GM23248 (cell line): ENCODE measurements at regions not wholly inside any gene's neighbourhood (a gene's known extent, or its start where the extent isn't known, plus 50 kb on each side); places are given as distances from the start of the nearest gene placed in this dataset.

Experiments
- DNase-seq: peaks from one replicate; pipeline ENCODE4 v3.0.0-alpha.2; 2015
- H2AFZ ChIP-seq: fragments of 200-600 bp; sonication (generic); 2 replicates; pipeline ENCODE4 v1.6.1; 2016; ENCODE audit warnings: antibody characterized with exemption
- H3F3A ChIP-seq: fragments of 200-600 bp; sonication (generic); 2 replicates; pipeline ENCODE4 v1.6.1; 2016; ENCODE audit warnings: mild to moderate bottlenecking, antibody characterized with exemption, mixed run types; ENCODE audit not compliant: insufficient read depth
- H3K27ac ChIP-seq: fragments of 200-600 bp; sonication (generic); 2 replicates; pipeline ENCODE4 v1.5.1; 2016; ENCODE audit warnings: mild to moderate bottlenecking
- H3K27me3 ChIP-seq: fragments of 200-600 bp; sonication (generic); replicated peaks from 2 replicates; pipeline ENCODE4 v1.6.1; 2016; ENCODE audit warnings: mild to moderate bottlenecking; ENCODE audit not compliant: insufficient read depth
- H3K36me3 ChIP-seq: fragments of 200-600 bp; sonication (generic); 2 replicates; pipeline ENCODE4 v1.6.1; 2016; ENCODE audit warnings: low read depth, mild to moderate bottlenecking
- H3K4me1 ChIP-seq: fragments of 200-600 bp; sonication (generic); 2 replicates; pipeline ENCODE4 v1.6.1; 2016; ENCODE audit warnings: mild to moderate bottlenecking; ENCODE audit not compliant: insufficient read depth
- H3K4me2 ChIP-seq: fragments of 200-600 bp; sonication (generic); one replicate; pipeline ENCODE4 v1.6.1; 2016; ENCODE audit warnings: mild to moderate bottlenecking; ENCODE audit not compliant: unreplicated experiment
- H3K4me3 ChIP-seq: fragments of 200-600 bp; sonication (generic); 2 replicates; pipeline ENCODE4 v1.5.1; 2016; ENCODE audit warnings: mild to moderate bottlenecking
- H3K79me2 ChIP-seq: fragments of 200-600 bp; sonication (generic); 2 replicates; pipeline ENCODE4 v1.6.1; 2016; ENCODE audit warnings: mild to moderate bottlenecking; ENCODE audit not compliant: insufficient read depth
- H3K9ac ChIP-seq: fragments of 200-600 bp; sonication (generic); 2 replicates; pipeline ENCODE4 v1.6.1; 2016; ENCODE audit warnings: mild to moderate bottlenecking
- H3K9me2 ChIP-seq: fragments of 200-600 bp; sonication (generic); 2 replicates; pipeline ENCODE4 v1.6.1; 2016; ENCODE audit warnings: mixed run types, mild to moderate bottlenecking, moderate library complexity; ENCODE audit not compliant: insufficient read depth
- H3K9me3 ChIP-seq: fragments of 200-600 bp; sonication (generic); one replicate; pipeline ENCODE4 v1.6.1; 2017; ENCODE audit warnings: low read depth
- H4K20me1 ChIP-seq: fragments of 200-600 bp; sonication (generic); 2 replicates; pipeline ENCODE4 v1.6.0; 2016; ENCODE audit not compliant: insufficient read depth
- EZH2 ChIP-seq: fragments of 200-600 bp; sonication (generic); IDR thresholded peaks from 2 replicates; pipeline ENCODE4 v1.6.1; 2018; ENCODE audit warnings: antibody characterized with exemption, mild to moderate bottlenecking; ENCODE audit not compliant: insufficient read depth, poor library complexity, severe bottlenecking
- EZH2phosphoT487 ChIP-seq: fragments of 200-600 bp; sonication (generic); IDR thresholded peaks from 2 replicates; pipeline ENCODE4 v1.6.1; 2018; ENCODE audit warnings: antibody characterized with exemption, moderate library complexity, mild to moderate bottlenecking, low read depth; ENCODE audit not compliant: insufficient read depth
- WGBS, 2 experiments: methylation state at CpG; one replicate each; pipeline ENCODE4 v1.1.6; 2015 to 2017; ENCODE audit warnings: low lambda C conversion rate in 2 of 2, low coverage in 1 of 2; ENCODE audit errors: missing lambda C conversion rate in 2 of 2; 5-methylcytosine and 5-hydroxymethylcytosine counted together
- in situ Hi-C: fragments of 300-500 bp; cut with MboI; formaldehyde crosslinking; loops from 2 replicates; pipeline ENCODE4 v1.15.0; 2020

DNA sequence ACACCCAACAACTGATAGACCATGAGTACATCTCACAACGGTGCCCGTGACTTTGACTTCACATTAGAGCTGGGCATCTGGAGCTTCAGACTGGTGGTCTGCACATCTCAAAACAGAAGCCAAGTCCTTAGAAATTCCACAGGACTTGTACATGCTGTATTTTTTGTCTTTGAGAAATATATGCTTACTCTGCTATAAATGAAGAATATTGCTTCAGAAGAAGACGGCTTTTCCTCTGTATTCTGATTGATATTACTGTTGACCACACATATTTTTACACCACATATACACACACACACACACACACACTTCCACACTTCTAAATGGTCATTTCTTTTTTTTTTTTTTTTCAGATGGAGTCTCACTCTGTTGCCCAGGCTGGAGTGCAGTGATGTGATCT, 338.3 kb upstream of the KIF2A start:
- in situ Hi-C loops: no loop called here
- H3K36me3 ChIP-seq: no peaks in the 10 kb centered on the region
- no peaks in the 10 kb centered on the region for H3K27me3 ChIP-seq
- no peaks in the 10 kb centered on the region for H3K4me1 ChIP-seq
- H2AFZ ChIP-seq: no peak overlapping the region
- no peak overlapping the region for H3K9ac ChIP-seq
- no peak overlapping the region for H3K27ac ChIP-seq
- no peaks in the 10 kb centered on the region for H3K9me2 ChIP-seq
- H3K9me3 ChIP-seq: no peaks in the 10 kb centered on the region
- DNase-seq: no peak
- no peaks in the 10 kb centered on the region for H4K20me1 ChIP-seq
- H3K4me2 ChIP-seq: no peak overlapping the region
- H3K79me2 ChIP-seq: no peaks in the 10 kb centered on the region
- WGBS, 2 experiments: 43 to 47% methylated on average over 3 of the region's 3 CpGs
- H3K4me3 ChIP-seq: no peak overlapping the region
- no peaks in the 10 kb centered on the region for H3F3A ChIP-seq
- no peak for TF ChIP-seq EZH2
- TF ChIP-seq EZH2phosphoT487: no peak

DNA sequence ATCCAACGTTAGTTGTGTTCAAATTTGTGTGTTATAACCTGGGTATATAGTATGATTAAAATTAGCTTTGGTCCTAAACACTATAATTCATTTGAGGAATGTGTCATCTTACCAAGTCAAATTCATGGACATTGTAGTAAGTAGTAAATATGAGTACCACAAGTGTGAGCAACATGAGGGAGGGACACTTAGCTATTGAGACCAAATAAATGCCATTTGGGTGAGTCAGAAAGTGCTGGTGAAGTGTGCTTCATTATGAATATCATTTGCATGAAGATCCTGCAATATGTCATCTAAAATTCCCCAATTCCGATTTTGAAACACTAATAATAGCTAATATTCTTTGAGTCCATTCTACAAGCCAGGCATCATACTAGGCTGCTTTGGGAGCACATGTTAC, 336.7 kb upstream of the KIF2A start:
- in situ Hi-C loops: no loop called here
- Histone ChIP-seq H3K27ac (no peak overlapping the region), H3K36me3 (no peaks in the 10 kb centered on the region), H3K79me2 (no peaks in the 10 kb centered on the region), H3K9me2 (no peaks in the 10 kb centered on the region), H2AFZ (no peak overlapping the region), H3K9me3 (no peaks in the 10 kb centered on the region), H3F3A (no peaks in the 10 kb centered on the region), H3K4me2 (no peak overlapping the region), H3K9ac (no peak overlapping the region), H3K4me3 (no peak overlapping the region), H3K27me3 (no peaks in the 10 kb centered on the region), H4K20me1 (no peaks in the 10 kb centered on the region), H3K4me1 (no peaks in the 10 kb centered on the region)
- DNase-seq: no peak
- 50 to 54% methylated on average over 2 of the region's 2 CpGs for WGBS, 2 experiments
- TF ChIP-seq EZH2 (no peak), EZH2phosphoT487 (no peak)

DNA sequence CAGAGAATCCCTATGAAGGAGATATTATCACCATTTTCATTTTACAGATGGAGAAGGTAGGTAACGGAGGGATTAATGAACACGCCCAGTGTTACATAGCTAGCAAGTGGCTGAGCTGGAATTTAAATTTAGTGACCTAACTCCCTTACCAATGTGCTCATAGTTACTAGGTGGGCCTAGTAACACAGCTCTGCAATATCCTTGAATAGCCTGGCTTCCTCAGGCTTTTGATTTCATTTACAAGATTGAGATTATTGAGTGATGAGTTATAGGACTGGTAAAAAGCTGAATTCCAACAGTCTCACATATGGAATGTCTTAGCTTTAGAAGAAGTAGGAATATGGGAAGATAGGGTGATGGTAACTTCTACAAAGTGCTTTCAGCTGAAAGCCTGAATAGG, 336.3 kb upstream of the KIF2A start:
- TF ChIP-seq EZH2phosphoT487 (no peak), EZH2 (no peak)
- H3K9ac ChIP-seq: no peak overlapping the region
- H3K27ac ChIP-seq: no peak overlapping the region
- no peaks in the 10 kb centered on the region for H3K79me2 ChIP-seq
- no peaks in the 10 kb centered on the region for H3K27me3 ChIP-seq
- no peaks in the 10 kb centered on the region for H3K9me2 ChIP-seq
- H2AFZ ChIP-seq: no peak overlapping the region
- no peaks in the 10 kb centered on the region for H3K9me3 ChIP-seq
- 80 to 85% methylated on average over 2 of the region's 2 CpGs for WGBS, 2 experiments
- in situ Hi-C loops: no loop called here
- H3K36me3 ChIP-seq: no peaks in the 10 kb centered on the region
- no peaks in the 10 kb centered on the region for H3K4me1 ChIP-seq
- no peak overlapping the region for H3K4me3 ChIP-seq
- H3K4me2 ChIP-seq: no peak overlapping the region
- H3F3A ChIP-seq: no peaks in the 10 kb centered on the region
- DNase-seq: no peak
- no peaks in the 10 kb centered on the region for H4K20me1 ChIP-seq

DNA sequence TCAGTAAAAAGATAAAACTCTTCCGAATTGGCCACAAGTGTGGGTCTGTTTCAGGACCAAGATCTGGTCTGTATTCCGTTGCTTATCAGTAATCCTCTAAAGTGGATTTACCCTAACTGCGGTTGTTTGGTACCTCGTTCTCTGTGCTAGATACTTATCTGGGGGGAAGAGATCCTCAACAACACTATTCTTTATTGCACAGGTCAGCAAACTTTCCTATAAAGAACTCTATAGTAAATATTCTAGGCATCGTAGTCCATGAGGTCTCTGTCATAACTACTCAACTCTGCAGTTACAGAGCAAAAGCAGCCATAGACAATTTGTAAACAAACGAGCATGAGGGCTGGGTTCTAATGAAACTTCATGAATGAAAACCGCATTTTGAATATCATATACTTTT, 335.8 kb upstream of the KIF2A start:
- DNase-seq: no peak
- Histone ChIP-seq H3K9me3 (no peaks in the 10 kb centered on the region), H3K27ac (no peak overlapping the region), H3K4me2 (no peak overlapping the region), H3F3A (no peaks in the 10 kb centered on the region), H3K4me3 (no peak overlapping the region), H3K79me2 (no peaks in the 10 kb centered on the region), H3K9me2 (no peaks in the 10 kb centered on the region), H4K20me1 (no peaks in the 10 kb centered on the region), H3K9ac (no peak overlapping the region), H3K36me3 (no peaks in the 10 kb centered on the region), H2AFZ (no peak overlapping the region), H3K27me3 (no peaks in the 10 kb centered on the region), H3K4me1 (no peaks in the 10 kb centered on the region)
- WGBS, 2 experiments: 52 to 55% methylated on average over 7 of the region's 7 CpGs
- TF ChIP-seq EZH2phosphoT487: no peak
- no peak for TF ChIP-seq EZH2
- in situ Hi-C loops: no loop called here

DNA sequence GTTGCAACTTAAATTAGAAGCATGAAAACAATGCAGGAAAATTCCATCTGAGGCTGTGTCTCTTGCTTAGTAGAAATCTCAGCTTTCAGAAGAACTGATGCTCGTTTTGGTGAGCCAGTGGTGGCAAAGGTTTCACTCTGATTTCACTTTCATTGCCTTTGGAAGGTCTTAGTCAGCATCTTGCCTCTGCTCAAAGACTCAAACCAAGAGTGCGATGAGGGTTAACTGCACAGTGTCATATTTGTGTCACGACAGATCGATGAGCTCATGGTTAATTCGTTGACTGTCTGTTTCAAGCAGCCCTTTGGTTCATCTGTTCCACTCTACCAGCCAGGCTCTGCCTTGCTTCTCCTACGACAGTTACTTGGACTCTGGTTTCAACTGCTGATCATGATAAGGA, 331.3 kb upstream of the KIF2A start:
- Histone ChIP-seq H3K27me3 (no peaks in the 10 kb centered on the region), H3K4me1 (no peaks in the 10 kb centered on the region), H3K9ac (no peak overlapping the region), H3K36me3 (no peaks in the 10 kb centered on the region), H3K4me2 (no peak overlapping the region), H3K79me2 (no peaks in the 10 kb centered on the region), H2AFZ (no peak overlapping the region), H3K9me3 (no peaks in the 10 kb centered on the region), H3K9me2 (no peaks in the 10 kb centered on the region), H3K4me3 (no peak overlapping the region), H3K27ac (no peak overlapping the region), H3F3A (no peaks in the 10 kb centered on the region), H4K20me1 (no peaks in the 10 kb centered on the region)
- in situ Hi-C loops: no loop called here
- no peak for DNase-seq
- no peak for TF ChIP-seq EZH2phosphoT487
- no peak for TF ChIP-seq EZH2
- WGBS, 2 experiments: 24 to 30% methylated on average over 6 of the region's 6 CpGs
